ENCODE measurements at regions not wholly inside any gene's neighbourhood (a gene's known extent, or its start where the extent isn't known, plus 50 kb on each side); places are given as distances from the start of the nearest gene placed in this dataset.

DNA sequence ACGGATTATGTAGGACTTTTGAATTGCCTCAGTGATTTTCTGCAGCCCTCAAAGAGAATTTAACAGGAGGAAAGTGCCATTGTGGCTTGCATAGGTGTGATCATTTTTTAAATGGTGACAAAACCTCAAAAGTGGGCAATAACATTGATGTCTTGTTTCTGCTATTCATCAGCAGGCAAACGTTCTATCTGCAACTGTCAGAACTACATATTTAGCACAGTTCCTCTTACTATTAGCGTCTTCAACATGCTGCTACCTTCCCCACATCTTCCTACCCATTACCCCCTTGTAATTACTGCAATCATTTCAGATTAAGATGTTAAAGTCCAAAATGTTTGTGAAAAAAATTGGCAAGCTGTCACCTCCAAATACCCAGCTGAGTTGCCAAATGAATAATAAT is 254.6 kb downstream of the SMARCA2 start:
- Histone ChIP-seq H3K4me2 (ENCODE audit: low read depth, low read length) (no peak overlapping the region), H4K20me1 (ENCODE audit: insufficient read depth, low read length) (no peaks in the 10 kb centered on the region), H3K79me2 (ENCODE audit: insufficient read depth, low read length) (no peaks in the 10 kb centered on the region), H3K9me3 (ENCODE audit: low read length) (no peaks in the 10 kb centered on the region), H3K4me3 (replicated peaks in 1 of 3; ENCODE audit: insufficient read depth in 1 of 3, low read depth in 2 of 3, low read length in 3 of 3) (no peak overlapping the region), H2AFZ (ENCODE audit: low read length) (no peak overlapping the region), H3K36me3 (replicated peaks in 1 of 2; ENCODE audit: control insufficient read depth in 1 of 2, insufficient read depth in 2 of 2, low read length in 2 of 2) (no peaks in the 10 kb centered on the region), H3K4me1 (ENCODE audit: insufficient read depth, low read length) (no peaks in the 10 kb centered on the region), H3K9ac (ENCODE audit: insufficient read depth, low read depth, low read length) (no peak overlapping the region), H3K27ac (ENCODE audit: extremely low read length, insufficient read depth, low read length) (no peak overlapping the region), H3K27me3 (ENCODE audit: control insufficient read depth in 1 of 2, insufficient read depth in 2 of 2, low read length in 2 of 2) (peaks cover 0 to 2% of the 10 kb centered on the region in 2 experiments; a peak in 2 of 5 replicates)
- WGBS (ENCODE audit: low lambda C conversion rate): 1% methylated on average over 3 of the region's 3 CpGs
- intact Hi-C loops (cut with micrococcal nuclease; ENCODE audit: unreplicated experiment): no loop called here
- ATAC-seq (no peak), FAIRE-seq (no peak), DNase-seq (ENCODE audit: low spot score) (no peak)
- ChIA-PET CTCF (ENCODE audit: low intra/inter-chr PET ratio, low total read pairs) (no interaction called here), POLR2A (no interaction called here)
- TF ChIP-seq JARID2 (CRISPR knock-in tag; IDR thresholded peaks at IDR 0.05; ENCODE audit: insufficient replicate concordance): no peak
- no peak for TF ChIP-seq SMARCE1 (IDR thresholded peaks at IDR 0.05; ENCODE audit: borderline replicate concordance)
- no TSS peak for BruUV-seq (replicated peaks)
- in situ Hi-C loops (cut with HindIII; ENCODE audit: extremely low pct_ligation_motif_present, low pct_unique_long_range_greater_than_20kb): no loop called here

- no peak for FAIRE-seq
- ATAC-seq: no peak
- no peak for TF ChIP-seq ZNF263 (CRISPR knock-in tag; IDR thresholded peaks at IDR 0.05)
- no peak for TF ChIP-seq ZGPAT (CRISPR knock-in tag; IDR thresholded peaks at IDR 0.05)
- no peak for TF ChIP-seq MTERF4 (CRISPR knock-in tag; IDR thresholded peaks at IDR 0.05)
- TF ChIP-seq RCOR2 (CRISPR knock-in tag; IDR thresholded peaks at IDR 0.05): no peak
- no peak for TF ChIP-seq ZNF7 (CRISPR knock-in tag; IDR thresholded peaks at IDR 0.05)
- no peak for TF ChIP-seq ZFP36L1 (CRISPR knock-in tag; IDR thresholded peaks at IDR 0.05)
- TF ChIP-seq RAD21 (CRISPR knock-in tag; IDR thresholded peaks at IDR 0.05): no peak
- TF ChIP-seq ZNF124 (CRISPR knock-in tag; IDR thresholded peaks at IDR 0.05): no peak
- no peak for TF ChIP-seq MZF1 (CRISPR knock-in tag; IDR thresholded peaks at IDR 0.05; ENCODE audit: borderline replicate concordance)
- TF ChIP-seq, protein P1, sequence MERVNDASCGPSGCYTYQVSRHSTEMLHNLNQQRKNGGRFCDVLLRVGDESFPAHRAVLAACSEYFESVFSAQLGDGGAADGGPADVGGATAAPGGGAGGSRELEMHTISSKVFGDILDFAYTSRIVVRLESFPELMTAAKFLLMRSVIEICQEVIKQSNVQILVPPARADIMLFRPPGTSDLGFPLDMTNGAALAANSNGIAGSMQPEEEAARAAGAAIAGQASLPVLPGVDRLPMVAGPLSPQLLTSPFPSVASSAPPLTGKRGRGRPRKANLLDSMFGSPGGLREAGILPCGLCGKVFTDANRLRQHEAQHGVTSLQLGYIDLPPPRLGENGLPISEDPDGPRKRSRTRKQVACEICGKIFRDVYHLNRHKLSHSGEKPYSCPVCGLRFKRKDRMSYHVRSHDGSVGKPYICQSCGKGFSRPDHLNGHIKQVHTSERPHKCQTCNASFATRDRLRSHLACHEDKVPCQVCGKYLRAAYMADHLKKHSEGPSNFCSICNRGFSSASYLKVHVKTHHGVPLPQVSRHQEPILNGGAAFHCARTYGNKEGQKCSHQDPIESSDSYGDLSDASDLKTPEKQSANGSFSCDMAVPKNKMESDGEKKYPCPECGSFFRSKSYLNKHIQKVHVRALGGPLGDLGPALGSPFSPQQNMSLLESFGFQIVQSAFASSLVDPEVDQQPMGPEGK (CRISPR knock-in tag; IDR thresholded peaks at IDR 0.05): no peak
- TF ChIP-seq LRRFIP1 (CRISPR knock-in tag; conservative IDR thresholded peaks at IDR 0.05): no peak
These were observed 255.4 kb downstream of the SMARCA2 start for GRCh38 chr9:2270565-2270964.

More at GRCh38 chr9:2270565-2270964, 255.4 kb downstream of the SMARCA2 start:
- H3K9ac ChIP-seq (ENCODE audit: insufficient read depth, low read depth, low read length): no peak overlapping the region
- peaks cover 0 to 5% of the 10 kb centered on the region in 2 experiments; a peak in 2 of 5 replicates for H3K27me3 ChIP-seq (ENCODE audit: control insufficient read depth in 1 of 2, insufficient read depth in 2 of 2, low read length in 2 of 2)
- H3K4me2 ChIP-seq (ENCODE audit: low read depth, low read length): no peak overlapping the region
- no peaks in the 10 kb centered on the region for H3K36me3 ChIP-seq (replicated peaks in 1 of 2; ENCODE audit: control insufficient read depth in 1 of 2, insufficient read depth in 2 of 2, low read length in 2 of 2)
- no peak overlapping the region for H2AFZ ChIP-seq (ENCODE audit: low read length)
- no peaks in the 10 kb centered on the region for H3K79me2 ChIP-seq (ENCODE audit: insufficient read depth, low read length)
- ChIA-PET POLR2A (no interaction called here), CTCF (ENCODE audit: low intra/inter-chr PET ratio, low total read pairs) (no interaction called here)
- 11% methylated on average over 5 of the region's 5 CpGs for WGBS (ENCODE audit: low lambda C conversion rate)
- no peaks in the 10 kb centered on the region for H3K9me3 ChIP-seq (ENCODE audit: low read length)
- in situ Hi-C loops (cut with HindIII; ENCODE audit: extremely low pct_ligation_motif_present, low pct_unique_long_range_greater_than_20kb): no loop called here
- intact Hi-C loops (cut with micrococcal nuclease; ENCODE audit: unreplicated experiment): no loop called here
- no peak overlapping the region for H3K4me3 ChIP-seq (replicated peaks in 1 of 3; ENCODE audit: insufficient read depth in 1 of 3, low read depth in 2 of 3, low read length in 3 of 3)
- no TSS peak for BruUV-seq (replicated peaks)
- no peak for DNase-seq (ENCODE audit: low spot score)
- H3K27ac ChIP-seq (ENCODE audit: extremely low read length, insufficient read depth, low read length): no peak overlapping the region
- H4K20me1 ChIP-seq (ENCODE audit: insufficient read depth, low read length): no peaks in the 10 kb centered on the region
- H3K4me1 ChIP-seq (ENCODE audit: insufficient read depth, low read length): no peaks in the 10 kb centered on the region

All from HepG2 (cell line).